CD14-positive monocyte (primary cell): ENCODE measurements at regions not wholly inside any gene's neighbourhood (a gene's known extent, or its start where the extent isn't known, plus 50 kb on each side); places are given as distances from the start of the nearest gene placed in this dataset.

Experiments used
- DNase-seq, 3 donors: peaks; one replicate each; pipeline ENCODE4 v3.0.0-alpha.2; 2011 to 2022
- H2AFZ ChIP-seq: 2 replicates; pipeline ENCODE4 v1.6.0; 2012; ENCODE audit warnings: mild to moderate bottlenecking, low read depth, low read length, inconsistent platforms; ENCODE audit not compliant: insufficient read depth, poor library complexity, severe bottlenecking
- H3K27ac ChIP-seq, 2 donors: 1 replicate in 1 of 2; 2 replicates in 1 of 2; pipeline ENCODE4 v1.5.1; 2012 to 2013; ENCODE audit warnings: low read length in 2 of 2, control low read depth in 1 of 2, inconsistent platforms in 1 of 2, low read depth in 1 of 2, mild to moderate bottlenecking in 1 of 2
- H3K27me3 ChIP-seq, 2 donors: one replicate each; pipeline versions ENCODE4 v1.6.0 to v1.6.1; 2011 to 2013; ENCODE audit warnings: low read length in 2 of 2; ENCODE audit not compliant: control insufficient read depth in 2 of 2, insufficient read depth in 2 of 2
- H3K36me3 ChIP-seq, 2 donors: replicated peaks in 1 of 2; 1 replicate in 1 of 2; 2 replicates in 1 of 2; pipeline versions ENCODE4 v1.5.1 to v1.6.1; 2012 to 2013; ENCODE audit warnings: low read length in 2 of 2, control low read depth in 1 of 2, inconsistent platforms in 1 of 2, mild to moderate bottlenecking in 1 of 2; ENCODE audit not compliant: insufficient read depth in 2 of 2, control insufficient read depth in 1 of 2
- H3K4me1 ChIP-seq, 2 donors: 1 replicate in 1 of 2; 2 replicates in 1 of 2; pipeline versions ENCODE4 v1.5.1 to v1.6.1; 2012 to 2013; ENCODE audit warnings: low read length in 2 of 2, control low read depth in 1 of 2, inconsistent platforms in 1 of 2, mild to moderate bottlenecking in 1 of 2, moderate library complexity in 1 of 2; ENCODE audit not compliant: insufficient read depth in 2 of 2, control insufficient read depth in 1 of 2
- H3K4me2 ChIP-seq: replicated peaks from 2 replicates; pipeline ENCODE3; 2012; ENCODE audit warnings: low read length, moderate library complexity, mild to moderate bottlenecking; ENCODE audit not compliant: poor library complexity, severe bottlenecking; ENCODE audit errors: extremely low read depth
- H3K4me3 ChIP-seq, 3 experiments: fragments of 200-600 bp in 1 of 3; sonication (generic) in 1 of 3; replicated peaks in 1 of 3; 1 replicate in 2 of 3; 2 replicates in 1 of 3; pipeline ENCODE4 v1.5.1; 2011 to 2013; ENCODE audit warnings: low read length in 3 of 3, mild to moderate bottlenecking in 3 of 3, control low read depth in 2 of 3, low read depth in 2 of 3, inconsistent platforms in 1 of 3, moderate library complexity in 1 of 3
- H3K79me2 ChIP-seq: 2 replicates; pipeline ENCODE4 v1.6.0; 2012; ENCODE audit warnings: mild to moderate bottlenecking, control low read depth, inconsistent platforms, low read length, moderate library complexity; ENCODE audit not compliant: insufficient read depth
- H3K9ac ChIP-seq: 2 replicates; pipeline ENCODE4 v1.6.0; 2017; ENCODE audit warnings: low read length, mild to moderate bottlenecking; ENCODE audit not compliant: insufficient read depth, poor library complexity, severe bottlenecking
- H3K9me3 ChIP-seq, 2 donors: replicated peaks in 1 of 2; 1 replicate in 1 of 2; 2 replicates in 1 of 2; pipeline versions ENCODE4 v1.5.1 to v1.6.1; 2012 to 2013; ENCODE audit warnings: low read length in 2 of 2, control low read depth in 1 of 2; ENCODE audit not compliant: control insufficient read depth in 1 of 2, insufficient read depth in 1 of 2
- H4K20me1 ChIP-seq: 2 replicates; pipeline ENCODE4 v1.6.0; 2012; ENCODE audit warnings: mild to moderate bottlenecking, low read length, control low read depth, moderate library complexity; ENCODE audit not compliant: insufficient read depth
- H3K27ac Mint-ChIP-seq, 7 donors: one replicate each; pipeline ENCODE4 v1.8.0; 2020; ENCODE audit warnings: mild to moderate bottlenecking in 7 of 7, mixed read lengths in 7 of 7, moderate library complexity in 6 of 7, inconsistent platforms in 2 of 7
- H3K27me3 Mint-ChIP-seq, 3 donors: one replicate each; pipeline ENCODE4 v1.8.0; 2021 to 2022; ENCODE audit warnings: low read depth in 3 of 3, mild to moderate bottlenecking in 3 of 3, mixed read lengths in 3 of 3, moderate library complexity in 3 of 3, inconsistent platforms in 1 of 3
- H3K36me3 Mint-ChIP-seq, 2 donors: one replicate each; pipeline ENCODE4 v1.8.0; 2020; ENCODE audit warnings: mixed read lengths in 2 of 2, inconsistent platforms in 1 of 2, mild to moderate bottlenecking in 1 of 2
- H3K4me1 Mint-ChIP-seq: one replicate; pipeline ENCODE4 v1.8.0; 2020; ENCODE audit warnings: mild to moderate bottlenecking, mixed read lengths
- H3K4me3 Mint-ChIP-seq, 2 donors: one replicate each; pipeline ENCODE4 v1.8.0; 2020; ENCODE audit warnings: mild to moderate bottlenecking in 2 of 2, mixed read lengths in 2 of 2, moderate library complexity in 1 of 2
- H3K9me3 Mint-ChIP-seq, 7 donors: one replicate each; pipeline ENCODE4 v1.8.0; 2020 to 2022; ENCODE audit warnings: mixed read lengths in 7 of 7, mild to moderate bottlenecking in 6 of 7, moderate library complexity in 6 of 7, inconsistent platforms in 2 of 7
- WGBS: methylation state at CpG from one replicate; pipeline ENCODE4 v1.1.5; 2013; ENCODE audit warnings: missing lambda C conversion rate; ENCODE audit not compliant: insufficient coverage; 5-methylcytosine and 5-hydroxymethylcytosine counted together
- intact Hi-C, 2 donors: fragments of 100-400 bp; cut with micrococcal nuclease; formaldehyde crosslinking; loops; one replicate each; pipeline versions ENCODE4 v1.15.0 to v1.15.1; 2023
- TF ChIP-seq, protein P1 (sequence below): fragments of 200-600 bp; IDR thresholded peaks from one replicate; pipeline ENCODE4 v1.8.0; 2022; ENCODE audit warnings: antibody characterized with exemption, mild to moderate bottlenecking

DNA sequence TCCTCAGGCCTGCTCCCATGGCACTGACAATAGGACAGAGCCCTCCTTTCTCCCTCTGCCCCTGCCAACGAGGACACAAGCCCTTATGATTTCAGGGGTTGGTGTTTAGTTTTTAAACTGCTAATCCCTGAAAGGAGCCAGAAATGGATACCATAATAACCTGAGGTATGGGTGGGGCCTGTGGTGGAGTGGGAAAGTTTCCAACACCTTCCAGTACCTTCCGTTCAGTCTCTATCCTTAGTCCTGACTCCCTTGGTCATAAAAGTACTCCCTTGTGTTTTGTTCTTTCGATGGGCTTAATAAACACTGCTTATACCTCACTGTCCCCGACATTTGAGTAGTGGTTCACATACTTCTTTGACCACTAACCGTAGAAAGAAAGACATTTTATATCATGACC lies 141.8 kb upstream of the MAGI3 start:
- no peak overlapping the region for H3K4me3 Mint-ChIP-seq
- Histone ChIP-seq H3K4me3 (no peak overlapping the region), H3K27me3 (no peaks in the 10 kb centered on the region), H3K9ac (no peak overlapping the region), H3K79me2 (no peaks in the 10 kb centered on the region), H2AFZ (no peak overlapping the region), H3K4me1 (no peaks in the 10 kb centered on the region), H3K4me2 (no peak overlapping the region), H3K9me3 (no peaks in the 10 kb centered on the region), H4K20me1 (no peaks in the 10 kb centered on the region), H3K36me3 (no peaks in the 10 kb centered on the region), H3K27ac (no peak overlapping the region)
- no CpG with 5 or more reads among the region's 5 CpGs for WGBS
- H3K27me3 Mint-ChIP-seq, result peaks cover 1 to 13% (median 2%) of the 10 kb centered on the region in 3 donors
- no peak for DNase-seq
- intact Hi-C loops, result no loop called here
- no peaks in the 10 kb centered on the region for H3K4me1 Mint-ChIP-seq
- TF ChIP-seq, protein P1, sequence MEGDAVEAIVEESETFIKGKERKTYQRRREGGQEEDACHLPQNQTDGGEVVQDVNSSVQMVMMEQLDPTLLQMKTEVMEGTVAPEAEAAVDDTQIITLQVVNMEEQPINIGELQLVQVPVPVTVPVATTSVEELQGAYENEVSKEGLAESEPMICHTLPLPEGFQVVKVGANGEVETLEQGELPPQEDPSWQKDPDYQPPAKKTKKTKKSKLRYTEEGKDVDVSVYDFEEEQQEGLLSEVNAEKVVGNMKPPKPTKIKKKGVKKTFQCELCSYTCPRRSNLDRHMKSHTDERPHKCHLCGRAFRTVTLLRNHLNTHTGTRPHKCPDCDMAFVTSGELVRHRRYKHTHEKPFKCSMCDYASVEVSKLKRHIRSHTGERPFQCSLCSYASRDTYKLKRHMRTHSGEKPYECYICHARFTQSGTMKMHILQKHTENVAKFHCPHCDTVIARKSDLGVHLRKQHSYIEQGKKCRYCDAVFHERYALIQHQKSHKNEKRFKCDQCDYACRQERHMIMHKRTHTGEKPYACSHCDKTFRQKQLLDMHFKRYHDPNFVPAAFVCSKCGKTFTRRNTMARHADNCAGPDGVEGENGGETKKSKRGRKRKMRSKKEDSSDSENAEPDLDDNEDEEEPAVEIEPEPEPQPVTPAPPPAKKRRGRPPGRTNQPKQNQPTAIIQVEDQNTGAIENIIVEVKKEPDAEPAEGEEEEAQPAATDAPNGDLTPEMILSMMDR, result no peak
- H3K27ac Mint-ChIP-seq, result no peak overlapping the region
- H3K36me3 Mint-ChIP-seq, result no peaks in the 10 kb centered on the region
- peaks cover 0 to 4% (median 0%) of the 10 kb centered on the region in 7 donors for H3K9me3 Mint-ChIP-seq

DNA sequence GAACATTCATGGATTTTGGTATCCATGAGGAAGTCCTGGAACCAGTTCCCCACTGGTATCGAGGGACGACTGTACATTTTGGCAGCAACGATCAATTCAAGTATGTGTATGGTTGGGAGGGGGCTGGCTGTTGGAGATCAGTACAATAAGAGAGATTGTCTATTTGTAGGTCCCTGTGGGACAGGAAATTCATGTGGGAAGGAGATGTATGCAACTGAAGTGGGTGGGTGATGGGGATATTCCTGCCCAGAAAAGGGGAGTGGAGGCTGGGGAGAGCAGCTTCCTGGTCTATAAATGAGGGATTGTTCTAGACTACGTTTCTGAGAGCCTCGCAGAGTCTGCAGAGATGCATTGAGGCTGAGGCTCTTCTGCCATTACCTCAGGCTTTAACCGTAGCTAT lies 140.2 kb upstream of the MAGI3 start:
- intact Hi-C loops, result no loop called here
- Histone ChIP-seq H3K9ac (no peak overlapping the region), H3K9me3 (no peaks in the 10 kb centered on the region), H3K79me2 (no peaks in the 10 kb centered on the region), H3K27ac (no peak overlapping the region), H3K4me1 (no peaks in the 10 kb centered on the region), H3K4me3 (no peak overlapping the region), H3K27me3 (no peaks in the 10 kb centered on the region), H4K20me1 (no peaks in the 10 kb centered on the region), H3K36me3 (no peaks in the 10 kb centered on the region), H3K4me2 (no peak overlapping the region), H2AFZ (no peak overlapping the region)
- 98% methylated on average over 3 of the region's 6 CpGs for WGBS
- Mint-ChIP-seq H3K9me3 (peaks cover 0 to 4% (median 0%) of the 10 kb centered on the region in 7 donors), H3K27ac (no peak overlapping the region), H3K36me3 (no peaks in the 10 kb centered on the region), H3K27me3 (peaks cover 2 to 13% (median 5%) of the 10 kb centered on the region in 3 donors), H3K4me1 (no peaks in the 10 kb centered on the region), H3K4me3 (no peak overlapping the region)
- DNase-seq, result no peak
- TF ChIP-seq, protein P1, result no peak
